Spleen (tissue), 11 donors: ENCODE measurements at regions not wholly inside any gene's neighbourhood (a gene's known extent, or its start where the extent isn't known, plus 50 kb on each side); places are given as distances from the start of the nearest gene placed in this dataset.
A peak's percentile ranks its signal among the peaks of the same experiment; 100 is the strongest.

Experiments
- DNase-seq: peaks from one replicate; pipeline ENCODE4 v3.0.0-alpha.2; 2020
- H3K27ac ChIP-seq, 8 donors: fragments of 200-600 bp; sonication (generic) in 7 of 8; 1 replicate in 4 of 8; 2 replicates in 4 of 8; pipeline versions ENCODE4 v1.5.0 to v1.8.0; 2016 to 2021; ENCODE audit warnings: inconsistent platforms in 4 of 8, mild to moderate bottlenecking in 4 of 8, moderate library complexity in 1 of 8
- H3K27me3 ChIP-seq, 7 donors: fragments of 200-600 bp; sonication (generic) in 6 of 7; replicated peaks in 1 of 7; 1 replicate in 4 of 7; 2 replicates in 3 of 7; pipeline versions ENCODE4 v1.5.0 to v1.8.0; 2016 to 2021; ENCODE audit warnings: inconsistent platforms in 3 of 7, mild to moderate bottlenecking in 1 of 7
- H3K36me3 ChIP-seq, 6 donors: fragments of 200-600 bp; sonication (generic) in 5 of 6; 1 replicate in 4 of 6; 2 replicates in 2 of 6; pipeline versions ENCODE4 v1.5.0 to v1.8.0; 2016 to 2021; ENCODE audit warnings: inconsistent platforms in 2 of 6
- H3K4me1 ChIP-seq, 6 donors: fragments of 200-600 bp; sonication (generic) in 5 of 6; 1 replicate in 3 of 6; 2 replicates in 3 of 6; pipeline versions ENCODE4 v1.5.0 to v1.8.0; 2016 to 2021; ENCODE audit warnings: inconsistent platforms in 3 of 6
- H3K4me3 ChIP-seq, 8 donors: fragments of 200-600 bp; sonication (generic) in 7 of 8; 1 replicate in 4 of 8; 2 replicates in 4 of 8; pipeline versions ENCODE4 v1.5.0 to v1.8.0; 2016 to 2021; ENCODE audit warnings: inconsistent platforms in 4 of 8, mild to moderate bottlenecking in 4 of 8, moderate library complexity in 2 of 8
- H3K9me3 ChIP-seq, 8 donors: fragments of 200-600 bp; sonication (generic) in 7 of 8; 1 replicate in 4 of 8; 2 replicates in 4 of 8; pipeline versions ENCODE4 v1.5.0 to v1.8.0; 2016 to 2021; ENCODE audit warnings: inconsistent platforms in 4 of 8
- POLR2A ChIP-seq, 3 donors: fragments of 450-650 bp; IDR thresholded peaks; one replicate each; pipeline ENCODE4 v1.5.1; 2017; ENCODE audit warnings: antibody characterized with exemption in 3 of 3, mild to moderate bottlenecking in 1 of 3
- POLR2AphosphoS5 ChIP-seq, 3 donors: sonication (generic); formaldehyde crosslinking; IDR thresholded peaks; one replicate each; pipeline ENCODE4 v1.5.1; 2017; ENCODE audit warnings: antibody characterized with exemption in 3 of 3
- WGBS, 5 donors: extraction: QIAGEN DNeasy Blood & Tissue Kit in 3 of 5; methylation state at CpG; one replicate each; pipeline versions ENCODE4 v1.1.5 to v1.1.7; 2013 to 2018; 5-methylcytosine and 5-hydroxymethylcytosine counted together
- intact Hi-C: fragments of 100-400 bp; cut with DNase I; formaldehyde crosslinking; loops from one replicate; pipeline ENCODE4 v1.15.0; 2023; ENCODE audit warnings: low total_unique reads
- TF ChIP-seq, protein P1 (sequence below), 11 experiments: fragments of 200-600 bp in 7 of 11; fragments of 450-650 bp in 4 of 11; sonication (generic) in 4 of 11; IDR thresholded peaks in 8 of 11; conservative IDR thresholded peaks in 3 of 11; 1 replicate in 7 of 11; 2 replicates in 4 of 11; pipeline versions ENCODE4 v1.4.0 to v1.8.0; 2016 to 2021; ENCODE audit warnings: antibody characterized with exemption in 11 of 11, inconsistent platforms in 4 of 11, mild to moderate bottlenecking in 1 of 11
- donor health status: healthy with polysubstance abuse.
- donor health status: DM: no; HTN: no; CAD: no; lungs with moderate emphysema.
- donor health status: DM: no; HTN: no; CAD: no.
- donor health status: Bipolar disorder and iron deficiency.
- donor health status: healthy.
- donor health status: DM: no; HTN: no; CAD: no.
- donor health status: DM: yes; HTN: yes; CAD: no.

DNA sequence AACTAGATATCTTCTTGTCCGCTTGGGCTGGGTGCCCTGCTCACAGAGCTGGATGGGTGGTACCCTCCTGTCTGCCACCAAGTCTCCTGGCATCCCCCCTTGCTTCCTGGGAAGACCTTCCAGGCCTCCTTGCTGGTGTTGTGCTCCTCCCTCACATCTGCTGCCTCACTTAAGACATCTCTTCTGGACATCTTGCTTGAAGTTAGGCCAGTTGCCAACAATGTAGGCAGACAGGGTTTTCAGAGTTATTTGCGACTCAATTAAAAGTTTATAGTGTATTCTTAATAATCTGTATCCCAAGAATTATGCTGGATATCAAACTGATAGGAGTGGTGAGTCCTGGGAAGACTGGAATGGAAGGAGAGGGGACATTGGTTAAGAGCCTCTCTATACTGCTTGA lies 64.0 kb upstream of the TNRC6B start:
- Histone ChIP-seq H3K27me3 (no peaks in the 10 kb centered on the region), H3K4me3 (no peak overlapping the region), H3K4me1 (peaks cover 15 to 87% (median 55%) of the 10 kb centered on the region in 6 donors), H3K36me3 (peaks cover 0 to 9% (median 0%) of the 10 kb centered on the region in 6 donors), H3K9me3 (no peaks in the 10 kb centered on the region), H3K27ac (no peak overlapping the region)
- 81 to 91% (median 89%) methylated on average over 2 of the region's 2 CpGs for WGBS, 5 donors
- TF ChIP-seq, protein P1, sequence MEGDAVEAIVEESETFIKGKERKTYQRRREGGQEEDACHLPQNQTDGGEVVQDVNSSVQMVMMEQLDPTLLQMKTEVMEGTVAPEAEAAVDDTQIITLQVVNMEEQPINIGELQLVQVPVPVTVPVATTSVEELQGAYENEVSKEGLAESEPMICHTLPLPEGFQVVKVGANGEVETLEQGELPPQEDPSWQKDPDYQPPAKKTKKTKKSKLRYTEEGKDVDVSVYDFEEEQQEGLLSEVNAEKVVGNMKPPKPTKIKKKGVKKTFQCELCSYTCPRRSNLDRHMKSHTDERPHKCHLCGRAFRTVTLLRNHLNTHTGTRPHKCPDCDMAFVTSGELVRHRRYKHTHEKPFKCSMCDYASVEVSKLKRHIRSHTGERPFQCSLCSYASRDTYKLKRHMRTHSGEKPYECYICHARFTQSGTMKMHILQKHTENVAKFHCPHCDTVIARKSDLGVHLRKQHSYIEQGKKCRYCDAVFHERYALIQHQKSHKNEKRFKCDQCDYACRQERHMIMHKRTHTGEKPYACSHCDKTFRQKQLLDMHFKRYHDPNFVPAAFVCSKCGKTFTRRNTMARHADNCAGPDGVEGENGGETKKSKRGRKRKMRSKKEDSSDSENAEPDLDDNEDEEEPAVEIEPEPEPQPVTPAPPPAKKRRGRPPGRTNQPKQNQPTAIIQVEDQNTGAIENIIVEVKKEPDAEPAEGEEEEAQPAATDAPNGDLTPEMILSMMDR (IDR thresholded peaks at IDR 0.05 in 8 of 11, conservative IDR thresholded peaks at IDR 0.05 in 3 of 11): no peak
- TF ChIP-seq POLR2AphosphoS5 (IDR thresholded peaks at IDR 0.05): no peak
- intact Hi-C loops: no loop called here
- no peak for DNase-seq

DNA sequence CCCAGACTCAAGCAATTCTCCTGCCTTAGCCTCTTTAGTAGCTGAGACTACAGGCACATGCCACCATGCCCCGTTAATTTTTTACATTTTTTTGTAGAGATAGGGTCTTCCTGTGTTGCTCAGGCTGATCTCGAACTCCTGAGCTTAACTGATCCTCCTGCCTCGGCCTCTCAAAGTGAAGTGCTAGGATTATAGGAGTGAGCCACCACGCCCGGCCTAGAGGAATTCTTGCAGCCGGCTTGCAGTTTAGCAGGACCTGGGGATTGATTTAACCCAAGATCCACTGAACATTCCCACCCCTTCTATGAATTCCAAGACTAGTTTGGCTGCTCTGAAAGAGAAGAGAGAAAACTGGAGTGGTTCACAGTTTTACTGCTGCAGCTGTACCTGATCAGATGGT lies 63.3 kb upstream of the TNRC6B start:
- Histone ChIP-seq H3K27ac (no peak overlapping the region), H3K4me3 (no peak overlapping the region), H3K27me3 (no peaks in the 10 kb centered on the region), H3K36me3 (peaks cover 0 to 16% (median under 1%) of the 10 kb centered on the region in 6 donors), H3K4me1 (peaks cover 15 to 81% (median 55%) of the 10 kb centered on the region in 6 donors), H3K9me3 (no peaks in the 10 kb centered on the region)
- DNase-seq: no peak
- intact Hi-C loops: no loop called here
- WGBS, 5 donors: 82 to 91% (median 89%) methylated on average over 6 of the region's 6 CpGs
- TF ChIP-seq POLR2AphosphoS5 (IDR thresholded peaks at IDR 0.05) (no peak), POLR2A (IDR thresholded peaks at IDR 0.05) (no peak)
- TF ChIP-seq, protein P1 (IDR thresholded peaks at IDR 0.05 in 8 of 11, conservative IDR thresholded peaks at IDR 0.05 in 3 of 11): no peak

DNA sequence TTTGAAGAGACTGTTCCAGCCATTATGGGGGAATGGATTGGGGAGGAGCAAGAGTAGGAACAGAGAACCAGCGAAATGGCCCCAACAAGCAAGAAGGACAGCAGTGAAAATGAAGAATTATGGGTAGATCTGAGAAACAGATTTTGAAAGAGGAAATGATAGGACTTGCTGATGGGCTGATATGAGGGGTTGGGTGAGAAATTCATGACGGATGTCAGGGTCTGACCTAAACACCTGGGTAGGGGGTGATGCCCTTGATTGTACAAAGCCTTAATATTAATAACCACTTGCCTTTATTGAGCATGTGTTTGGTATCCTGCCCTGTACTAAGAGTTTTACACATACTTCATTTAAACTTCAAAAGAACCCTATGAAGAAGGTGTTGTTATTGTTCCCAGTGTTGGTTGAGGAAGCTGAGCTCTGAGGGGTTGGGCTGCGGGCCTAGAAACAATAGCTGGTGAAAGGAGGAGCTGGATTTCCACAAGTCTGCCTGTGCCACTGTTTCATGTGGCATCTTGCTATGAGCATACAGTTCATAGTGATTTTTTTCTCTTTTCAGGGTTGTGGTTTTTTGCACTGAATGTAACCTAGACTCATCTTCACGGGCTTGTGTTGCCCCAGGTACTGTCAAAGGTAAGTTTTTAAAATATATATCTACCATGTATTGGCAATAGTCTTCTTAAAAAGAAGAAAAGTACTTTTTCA lies 61.1 kb upstream of the TNRC6B start:
- peaks cover 15 to 81% (median 46%) of the 10 kb centered on the region in 6 donors for H3K4me1 ChIP-seq

DNA sequence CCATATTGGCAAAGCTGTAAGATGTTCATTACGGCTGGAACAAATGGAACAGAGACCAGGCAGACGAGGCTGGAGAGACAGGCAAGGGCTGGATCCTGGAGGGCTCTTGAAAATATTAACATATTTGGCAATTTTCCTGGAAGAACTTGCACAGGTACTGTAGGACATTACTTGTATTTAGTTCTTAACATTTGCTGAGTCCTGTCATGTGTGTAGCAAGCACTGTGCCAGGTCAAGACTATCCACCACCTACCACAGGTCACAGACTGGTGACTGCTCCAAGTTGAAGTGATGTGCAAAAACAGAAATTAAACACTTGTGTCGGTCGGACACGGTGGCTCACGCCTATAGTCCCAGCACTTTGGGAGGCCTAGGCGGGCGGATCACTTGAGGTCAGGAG lies 58.7 kb upstream of the TNRC6B start:
- Histone ChIP-seq H3K4me1 (peaks cover 8 to 59% (median 33%) of the 10 kb centered on the region in 6 donors), H3K36me3 (peaks cover 0 to 56% (median 7%) of the 10 kb centered on the region in 6 donors), H3K27me3 (no peaks in the 10 kb centered on the region), H3K9me3 (no peaks in the 10 kb centered on the region), H3K27ac (no peak overlapping the region), H3K4me3 (no peak overlapping the region)
- TF ChIP-seq POLR2AphosphoS5 (IDR thresholded peaks at IDR 0.05) (no peak), POLR2A (IDR thresholded peaks at IDR 0.05) (no peak)
- TF ChIP-seq, protein P1 (IDR thresholded peaks at IDR 0.05 in 8 of 11, conservative IDR thresholded peaks at IDR 0.05 in 3 of 11): no peak
- intact Hi-C loops: no loop called here
- WGBS, 5 donors: 96 to 99% (median 98%) methylated on average over 8 of the region's 8 CpGs
- DNase-seq: no peak

More for the DNA sequence above, 61.1 kb upstream of the TNRC6B start:
- no peaks in the 10 kb centered on the region for H3K27me3 ChIP-seq
- intact Hi-C loops: no loop called here
- TF ChIP-seq POLR2AphosphoS5 (IDR thresholded peaks at IDR 0.05): no peak
- TF ChIP-seq, protein P1 (IDR thresholded peaks at IDR 0.05 in 8 of 11, conservative IDR thresholded peaks at IDR 0.05 in 3 of 11): no peak
- no peak for TF ChIP-seq POLR2A (IDR thresholded peaks at IDR 0.05)
- 64 to 80% (median 73%) methylated on average over 4 of the region's 4 CpGs for WGBS, 5 donors
- H3K36me3 ChIP-seq: peaks cover 0 to 33% (median 1%) of the 10 kb centered on the region in 6 donors
- H3K9me3 ChIP-seq: no peaks in the 10 kb centered on the region
- no peak overlapping the region for H3K4me3 ChIP-seq
- no peak for DNase-seq
- H3K27ac ChIP-seq: peak overlapping the region in 1 of 8 donors; percentile 16
